Skeletal muscle satellite cell (primary cell): ENCODE measurements at regions not wholly inside any gene's neighbourhood (a gene's known extent, or its start where the extent isn't known, plus 50 kb on each side); places are given as distances from the start of the nearest gene placed in this dataset.

Experiments used
- H3K27me3 ChIP-seq: 2 replicates; pipeline ENCODE4 v1.7.0; 2013; ENCODE audit warnings: low read length; ENCODE audit not compliant: control insufficient read depth, insufficient read depth
- H3K36me3 ChIP-seq: 2 replicates; pipeline ENCODE4 v1.7.0; 2013; ENCODE audit warnings: mild to moderate bottlenecking, control low read depth, low read length; ENCODE audit not compliant: insufficient read depth
- H3K4me1 ChIP-seq: 2 replicates; pipeline ENCODE4 v1.7.0; 2013; ENCODE audit warnings: low read length; ENCODE audit not compliant: control insufficient read depth, insufficient read depth
- H3K4me2 ChIP-seq: 2 replicates; pipeline ENCODE4 v1.7.0; 2013; ENCODE audit warnings: mild to moderate bottlenecking, low read length
- H3K4me3 ChIP-seq: 2 replicates; pipeline ENCODE4 v1.7.0; 2013; ENCODE audit warnings: low read length
- H3K9ac ChIP-seq: 2 replicates; pipeline ENCODE4 v1.7.0; 2013; ENCODE audit warnings: mild to moderate bottlenecking, low read depth, low read length, moderate library complexity
- H3K9me3 ChIP-seq: replicated peaks from 2 replicates; pipeline ENCODE4 v1.7.0; 2013; ENCODE audit warnings: mild to moderate bottlenecking, control low read depth, low read length

DNA sequence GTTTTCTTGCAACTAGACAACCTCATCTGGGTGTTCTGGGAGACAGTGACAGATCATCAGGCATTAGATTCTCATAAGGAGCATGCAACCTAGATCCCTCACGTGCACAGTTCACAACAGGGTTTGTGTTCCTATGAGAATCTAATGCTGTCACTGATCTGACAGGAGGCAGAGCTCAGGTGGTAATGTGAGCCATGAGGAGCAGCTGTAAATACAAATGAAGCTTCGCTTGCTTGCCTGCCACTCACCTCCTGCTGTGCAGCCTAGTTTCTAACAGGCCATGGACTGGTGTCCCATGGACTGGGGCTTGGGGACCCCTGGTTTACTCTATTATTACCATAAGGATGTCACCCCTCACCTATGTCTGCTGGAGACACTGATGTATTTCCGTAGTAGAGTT, 166.8 kb downstream of the PSAT1 start:
- no peak overlapping the region for H3K4me2 ChIP-seq
- H3K27me3 ChIP-seq = no peaks in the 10 kb centered on the region
- no peaks in the 10 kb centered on the region for H3K4me1 ChIP-seq
- no peaks in the 10 kb centered on the region for H3K36me3 ChIP-seq
- H3K9ac ChIP-seq = no peak overlapping the region
- no peaks in the 10 kb centered on the region for H3K9me3 ChIP-seq
- H3K4me3 ChIP-seq = no peak overlapping the region

DNA sequence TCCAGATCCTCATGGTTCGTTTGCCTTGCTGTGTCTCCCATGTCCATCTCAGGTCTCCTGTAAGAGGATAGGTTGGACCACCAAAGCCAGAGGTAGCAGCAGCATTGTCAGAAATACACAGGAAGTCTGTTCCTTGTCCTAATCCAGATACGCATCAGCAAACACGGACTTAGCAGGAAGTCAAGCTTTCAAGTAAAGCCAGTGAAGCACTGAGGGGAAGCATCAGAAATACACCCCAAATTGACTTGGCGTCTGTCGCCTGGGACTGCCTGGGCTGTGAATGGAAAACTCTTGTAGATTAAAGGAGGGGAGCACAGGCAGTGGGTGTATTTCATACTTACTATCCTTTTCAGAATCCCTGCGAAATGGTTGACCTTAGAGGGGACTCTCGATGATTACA, 171.3 kb downstream of the PSAT1 start:
- H3K9ac ChIP-seq = no peak overlapping the region
- no peak overlapping the region for H3K4me2 ChIP-seq
- no peaks in the 10 kb centered on the region for H3K4me1 ChIP-seq
- H3K4me3 ChIP-seq = no peak overlapping the region
- H3K27me3 ChIP-seq = no peaks in the 10 kb centered on the region
- H3K36me3 ChIP-seq = no peaks in the 10 kb centered on the region
- no peaks in the 10 kb centered on the region for H3K9me3 ChIP-seq

DNA sequence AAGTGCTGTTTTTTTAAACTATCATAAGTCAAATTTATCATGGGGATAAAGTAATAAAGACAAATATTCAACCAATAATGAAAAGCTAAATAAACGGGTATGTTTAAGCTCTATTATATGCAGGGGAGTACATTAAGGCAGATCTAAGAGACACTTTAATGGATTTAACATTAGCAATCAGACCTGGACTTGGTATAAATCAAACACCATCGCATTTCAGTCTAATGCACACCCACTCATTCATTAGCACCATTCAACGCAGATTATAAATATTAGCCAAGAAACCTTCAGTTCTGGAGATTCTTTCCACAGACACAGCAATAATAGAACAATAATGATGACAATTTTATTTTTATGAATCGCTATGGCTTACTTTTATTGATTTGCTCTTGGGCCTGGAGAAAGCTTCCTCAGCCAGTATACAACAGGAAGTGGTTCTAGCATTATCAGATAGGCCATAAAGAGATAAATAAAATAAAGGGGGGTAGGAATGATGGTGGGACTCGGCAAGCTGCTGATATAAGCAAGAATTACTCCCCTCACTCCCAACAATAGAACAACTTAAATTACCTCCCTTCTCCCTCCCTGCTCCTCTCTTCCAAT, 172.2 kb downstream of the PSAT1 start:
- H3K36me3 ChIP-seq = no peaks in the 10 kb centered on the region
- H3K4me3 ChIP-seq = no peak overlapping the region
- no peak overlapping the region for H3K4me2 ChIP-seq
- no peak overlapping the region for H3K9ac ChIP-seq
- H3K4me1 ChIP-seq = no peaks in the 10 kb centered on the region
- H3K27me3 ChIP-seq = no peaks in the 10 kb centered on the region
- H3K9me3 ChIP-seq = no peaks in the 10 kb centered on the region

DNA sequence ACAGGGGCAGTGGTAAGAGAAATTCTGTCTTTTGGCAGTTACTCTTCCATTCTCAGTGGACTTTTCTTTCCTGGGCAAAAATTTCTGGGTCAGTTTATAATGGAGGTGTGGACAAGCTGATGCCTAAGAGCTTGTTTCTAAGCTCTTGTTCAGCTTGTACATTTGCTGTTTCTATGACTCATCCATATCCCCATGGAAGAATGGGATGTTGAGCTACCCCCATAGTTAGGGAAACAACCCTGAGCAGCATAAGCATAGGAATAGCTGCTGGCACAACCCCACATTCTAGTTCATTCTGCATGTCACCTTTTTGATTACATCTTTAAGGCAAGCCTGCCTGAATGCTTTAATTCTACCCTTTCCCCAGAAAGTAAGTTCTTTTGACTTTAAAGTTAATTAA, 173.3 kb downstream of the PSAT1 start:
- Histone ChIP-seq H3K4me1 (no peaks in the 10 kb centered on the region), H3K4me2 (no peak overlapping the region), H3K36me3 (no peaks in the 10 kb centered on the region), H3K4me3 (no peak overlapping the region), H3K9ac (no peak overlapping the region), H3K9me3 (no peaks in the 10 kb centered on the region), H3K27me3 (no peaks in the 10 kb centered on the region)

DNA sequence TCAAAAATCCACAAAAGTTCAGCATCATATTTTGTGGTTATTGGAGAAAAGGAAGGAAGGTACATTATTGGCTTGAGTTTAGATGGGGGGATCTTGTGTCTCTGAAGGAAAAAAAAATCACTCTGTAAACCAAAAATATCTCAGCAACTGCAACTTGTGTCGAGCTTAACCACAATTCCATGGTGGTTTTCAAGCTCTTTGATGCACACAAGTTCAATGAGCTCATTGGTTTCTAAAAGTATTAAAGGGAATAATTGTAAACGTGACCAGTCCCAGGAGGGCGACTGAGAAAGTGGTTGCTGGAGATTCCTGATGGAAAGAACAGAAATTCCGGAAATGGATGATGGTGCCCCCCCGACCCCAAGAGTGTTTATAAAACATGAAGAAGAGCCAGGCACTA, 173.8 kb downstream of the PSAT1 start:
- Histone ChIP-seq H3K4me3 (no peak overlapping the region), H3K9me3 (no peaks in the 10 kb centered on the region), H3K27me3 (no peaks in the 10 kb centered on the region), H3K4me1 (no peaks in the 10 kb centered on the region), H3K4me2 (no peak overlapping the region), H3K36me3 (no peaks in the 10 kb centered on the region), H3K9ac (no peak overlapping the region)

DNA sequence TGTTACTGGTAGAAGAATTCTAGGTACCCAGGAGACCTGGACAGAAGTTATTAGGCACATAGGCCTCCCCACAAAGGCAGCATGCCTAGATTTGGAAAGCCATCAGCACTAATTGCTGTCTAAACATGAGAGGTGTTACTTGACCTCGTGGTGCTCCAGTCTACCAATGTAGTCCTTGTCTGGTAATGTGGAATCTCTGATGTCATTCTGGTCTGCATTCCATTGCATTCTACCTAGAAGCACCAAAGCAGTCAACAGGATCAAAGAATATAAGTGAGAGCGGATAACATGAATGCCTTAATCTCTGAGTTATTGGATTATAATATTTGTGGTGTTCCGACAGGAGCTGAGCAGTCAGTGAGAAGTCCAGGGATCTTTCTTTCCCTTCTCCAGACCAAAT, 175.2 kb downstream of the PSAT1 start:
- no peaks in the 10 kb centered on the region for H3K27me3 ChIP-seq
- H3K4me2 ChIP-seq = no peak overlapping the region
- no peaks in the 10 kb centered on the region for H3K36me3 ChIP-seq
- H3K4me1 ChIP-seq = no peaks in the 10 kb centered on the region
- H3K9me3 ChIP-seq = no peaks in the 10 kb centered on the region
- no peak overlapping the region for H3K9ac ChIP-seq
- H3K4me3 ChIP-seq = no peak overlapping the region

DNA sequence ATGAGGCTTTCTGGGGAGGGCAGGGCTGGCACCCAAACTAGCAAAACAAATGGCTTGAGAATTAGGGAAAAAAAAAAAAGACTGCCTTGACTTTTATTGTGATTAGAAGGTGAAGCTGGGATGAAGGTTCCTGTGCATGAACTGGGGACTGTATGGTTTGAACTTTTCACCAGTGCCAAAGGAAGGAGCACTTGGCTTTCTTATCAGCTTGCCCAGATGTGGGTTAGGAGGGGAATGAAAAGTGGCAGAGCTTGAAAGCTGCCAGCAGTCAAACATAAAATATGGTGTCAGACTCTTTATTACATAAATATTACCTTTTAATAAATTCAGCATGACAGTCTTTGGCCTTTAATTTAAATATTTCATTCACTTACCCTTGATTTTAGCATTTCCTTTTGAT, 182.5 kb downstream of the PSAT1 start:
- Histone ChIP-seq H3K4me1 (no peaks in the 10 kb centered on the region), H3K36me3 (no peaks in the 10 kb centered on the region), H3K27me3 (no peaks in the 10 kb centered on the region), H3K9me3 (no peaks in the 10 kb centered on the region), H3K9ac (no peak overlapping the region), H3K4me3 (no peak overlapping the region), H3K4me2 (no peak overlapping the region)

DNA sequence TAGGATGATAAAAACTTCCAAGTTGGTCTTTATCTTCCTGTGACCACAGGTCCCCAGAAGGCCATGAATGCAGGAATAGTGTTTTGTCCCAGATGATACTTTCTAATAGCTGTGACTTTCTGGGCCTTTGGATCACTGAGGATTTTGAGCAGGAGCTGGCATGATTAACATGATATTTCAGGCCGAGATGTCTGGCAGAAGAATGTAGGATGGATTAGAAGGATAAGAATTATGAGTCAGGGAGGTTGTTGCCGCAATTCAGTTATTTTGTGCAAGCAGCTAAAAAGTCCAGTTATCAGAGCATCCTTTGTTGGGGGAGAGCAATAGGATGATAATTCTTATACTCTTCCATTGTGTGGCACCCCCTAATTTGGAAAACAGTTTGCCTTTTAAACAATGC, 189.7 kb downstream of the PSAT1 start:
- Histone ChIP-seq H3K4me1 (no peaks in the 10 kb centered on the region), H3K27me3 (no peaks in the 10 kb centered on the region), H3K36me3 (no peaks in the 10 kb centered on the region), H3K4me2 (no peak overlapping the region), H3K9me3 (no peaks in the 10 kb centered on the region), H3K4me3 (no peak overlapping the region), H3K9ac (no peak overlapping the region)

DNA sequence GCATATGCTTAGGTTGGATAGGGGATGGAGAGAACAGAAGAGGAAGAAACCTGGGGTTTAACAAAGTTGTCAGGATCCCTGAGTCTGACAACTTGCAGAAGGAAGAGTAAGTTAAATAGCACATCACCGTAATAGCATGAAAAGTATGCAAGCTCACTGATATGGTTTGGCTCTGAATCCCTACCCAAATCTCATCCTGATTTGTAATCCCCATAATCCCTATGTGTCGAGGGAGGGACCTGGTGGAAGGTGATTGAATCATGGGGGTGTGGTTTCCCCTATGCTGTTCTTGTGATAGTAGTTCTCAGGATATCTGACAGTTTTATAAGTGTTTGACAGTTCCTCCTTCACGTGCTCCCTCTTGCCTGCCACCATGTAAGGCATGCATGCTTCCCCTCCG, 193.3 kb downstream of the PSAT1 start:
- Histone ChIP-seq H3K4me3 (no peak overlapping the region), H3K9me3 (no peaks in the 10 kb centered on the region), H3K4me1 (no peaks in the 10 kb centered on the region), H3K4me2 (no peak overlapping the region), H3K36me3 (no peaks in the 10 kb centered on the region), H3K27me3 (no peaks in the 10 kb centered on the region), H3K9ac (no peak overlapping the region)

DNA sequence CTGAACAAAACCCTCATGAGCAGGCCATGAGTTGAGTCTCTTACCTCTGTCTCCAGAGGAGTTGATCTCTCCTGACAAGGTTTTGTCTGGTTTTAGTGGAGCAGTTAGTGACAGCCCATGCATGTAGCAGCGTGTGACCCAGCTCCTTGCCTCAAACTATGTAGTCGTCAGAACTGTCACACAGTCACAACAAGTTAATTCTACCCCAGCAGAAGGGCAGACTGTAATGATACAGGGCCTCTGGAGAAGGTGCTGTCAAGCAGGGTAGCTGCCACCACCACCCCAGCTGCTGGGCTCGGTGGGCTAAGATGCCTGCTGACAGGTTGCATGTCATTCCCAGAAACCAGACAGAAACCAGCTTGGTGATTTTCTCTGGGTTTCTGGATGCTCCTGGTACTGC, 194.5 kb downstream of the PSAT1 start:
- Histone ChIP-seq H3K27me3 (no peaks in the 10 kb centered on the region), H3K4me1 (no peaks in the 10 kb centered on the region)

DNA sequence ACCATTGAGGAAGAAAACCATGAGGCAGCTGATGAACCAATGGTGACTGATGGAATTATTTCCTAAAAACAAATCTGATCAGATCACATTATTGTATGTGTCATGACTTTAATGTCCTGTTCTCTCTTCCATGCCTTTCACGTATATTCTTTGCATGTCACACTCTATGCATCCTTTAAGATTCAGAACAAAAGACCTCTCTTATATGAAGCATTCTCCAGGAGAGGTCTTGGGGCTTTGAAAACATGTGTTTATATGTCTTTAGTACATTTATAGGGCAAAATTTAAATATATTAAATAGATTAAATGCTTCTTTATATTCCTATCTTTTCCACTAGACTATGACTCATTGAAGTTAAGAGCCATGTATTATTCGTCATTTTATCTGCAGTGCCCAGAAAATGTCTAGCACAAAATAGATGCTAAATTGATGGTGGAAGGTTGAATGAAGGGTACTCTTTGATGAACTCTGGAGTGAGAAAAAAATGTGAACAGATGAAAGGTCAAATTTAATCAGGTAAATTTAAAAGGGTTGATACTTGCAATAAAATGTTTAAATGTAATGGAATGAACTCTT, 196.3 kb downstream of the PSAT1 start:
- no peaks in the 10 kb centered on the region for H3K27me3 ChIP-seq

More for the DNA sequence above, 194.5 kb downstream of the PSAT1 start:
- no peak overlapping the region for H3K4me2 ChIP-seq
- H3K9me3 ChIP-seq = no peaks in the 10 kb centered on the region
- H3K9ac ChIP-seq = no peak overlapping the region
- H3K36me3 ChIP-seq = no peaks in the 10 kb centered on the region
- no peak overlapping the region for H3K4me3 ChIP-seq

DNA sequence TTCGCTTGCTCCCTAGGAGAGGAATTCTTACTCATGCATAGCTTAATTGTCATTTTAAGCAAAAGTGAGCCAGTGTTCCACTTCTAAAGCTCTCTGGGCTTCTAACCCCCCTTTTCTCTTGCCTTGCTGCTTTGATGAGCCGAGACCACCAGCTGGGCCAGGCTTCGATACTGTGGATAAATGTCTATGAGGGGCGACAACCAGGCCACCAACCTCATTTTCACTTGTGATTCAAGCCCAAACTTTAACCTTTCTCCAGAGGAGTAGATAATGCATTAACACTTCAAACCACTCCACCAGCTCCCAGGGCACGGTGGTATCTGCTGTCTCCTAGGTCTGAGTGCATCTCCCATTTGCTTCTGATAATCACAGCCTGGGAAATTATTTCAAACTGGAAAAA, 205.6 kb downstream of the PSAT1 start:
- no peak overlapping the region for H3K9ac ChIP-seq
- H3K4me1 ChIP-seq = no peaks in the 10 kb centered on the region
- no peak overlapping the region for H3K4me3 ChIP-seq
- no peaks in the 10 kb centered on the region for H3K27me3 ChIP-seq
- no peak overlapping the region for H3K4me2 ChIP-seq
- H3K36me3 ChIP-seq = no peaks in the 10 kb centered on the region
- no peaks in the 10 kb centered on the region for H3K9me3 ChIP-seq

More for the DNA sequence above, 196.3 kb downstream of the PSAT1 start:
- Histone ChIP-seq H3K9me3 (no peaks in the 10 kb centered on the region), H3K36me3 (no peaks in the 10 kb centered on the region), H3K4me1 (no peaks in the 10 kb centered on the region), H3K9ac (no peak overlapping the region), H3K4me3 (no peak overlapping the region), H3K4me2 (no peak overlapping the region)
